Astrocyte (in vitro differentiated cells and primary cell): ENCODE measurements at regions not wholly inside any gene's neighbourhood (a gene's known extent, or its start where the extent isn't known, plus 50 kb on each side); places are given as distances from the start of the nearest gene placed in this dataset.
A peak's percentile ranks its signal among the peaks of the same experiment; 100 is the strongest.

Experiments
- DNase-seq: peaks from one replicate; pipeline ENCODE4 v3.0.0-alpha.2; 2010; ENCODE audit warnings: low read depth
- FAIRE-seq: peaks from 2 replicates; lab custom pipeline; 2011; peaks lifted over from hg19 to GRCh38; lab: Jason Lieb, UNC
- H2AFZ ChIP-seq: 2 replicates; pipeline ENCODE4 v1.6.0; 2012; ENCODE audit warnings: low read depth, low read length, inconsistent platforms
- H3K27ac ChIP-seq: 2 replicates; pipeline ENCODE4 v1.5.1; 2011; ENCODE audit warnings: low read depth, low read length, inconsistent platforms
- H3K27me3 ChIP-seq: 2 replicates; pipeline ENCODE4 v1.6.0; 2011; ENCODE audit warnings: low read length, inconsistent platforms; ENCODE audit not compliant: insufficient read depth
- H3K36me3 ChIP-seq: 2 replicates; pipeline ENCODE4 v1.5.1; 2011; ENCODE audit warnings: low read length, inconsistent platforms; ENCODE audit not compliant: insufficient read depth
- H3K4me1 ChIP-seq: 2 replicates; pipeline ENCODE4 v1.5.1; 2011; ENCODE audit warnings: low read length, inconsistent platforms; ENCODE audit not compliant: insufficient read depth
- H3K4me2 ChIP-seq: 2 replicates; pipeline ENCODE4 v1.6.0; 2012; ENCODE audit warnings: low read length, inconsistent platforms
- H3K4me3 ChIP-seq: 2 replicates; pipeline ENCODE4 v1.5.1; 2011; ENCODE audit warnings: low read depth, mild to moderate bottlenecking, low read length, inconsistent platforms; ENCODE audit not compliant: insufficient read depth
- H3K79me2 ChIP-seq: 2 replicates; pipeline ENCODE4 v1.6.0; 2012; ENCODE audit warnings: mild to moderate bottlenecking, low read length, inconsistent platforms; ENCODE audit not compliant: insufficient read depth
- H3K9ac ChIP-seq: 2 replicates; pipeline ENCODE4 v1.6.0; 2012; ENCODE audit warnings: mild to moderate bottlenecking, low read length, inconsistent platforms
- H3K9me3 ChIP-seq: 2 replicates; pipeline ENCODE4 v1.5.1; 2012; ENCODE audit warnings: low read depth, mild to moderate bottlenecking, low read length, inconsistent platforms; ENCODE audit not compliant: insufficient read depth
- H4K20me1 ChIP-seq: 2 replicates; pipeline ENCODE4 v1.6.0; 2012; ENCODE audit warnings: low read length, inconsistent platforms; ENCODE audit not compliant: insufficient read depth
- H3K27ac Mint-ChIP-seq: one replicate; pipeline ENCODE4 v1.8.0; 2021; ENCODE audit warnings: mild to moderate bottlenecking, mixed read lengths; ENCODE audit not compliant: unreplicated experiment
- H3K27me3 Mint-ChIP-seq: one replicate; pipeline ENCODE4 v1.8.0; 2021; ENCODE audit warnings: low read depth, mixed read lengths; ENCODE audit not compliant: unreplicated experiment
- H3K36me3 Mint-ChIP-seq: one replicate; pipeline ENCODE4 v1.8.0; 2021; ENCODE audit warnings: low read depth, mixed read lengths; ENCODE audit not compliant: unreplicated experiment
- H3K4me1 Mint-ChIP-seq: one replicate; pipeline ENCODE4 v1.8.0; 2021; ENCODE audit warnings: low read depth, mixed read lengths; ENCODE audit not compliant: unreplicated experiment
- H3K4me3 Mint-ChIP-seq: one replicate; pipeline ENCODE4 v1.8.0; 2021; ENCODE audit warnings: mild to moderate bottlenecking, moderate library complexity, mixed read lengths; ENCODE audit not compliant: unreplicated experiment
- H3K9me3 Mint-ChIP-seq: one replicate; pipeline ENCODE4 v1.8.0; 2021; ENCODE audit warnings: mild to moderate bottlenecking, mixed read lengths; ENCODE audit not compliant: unreplicated experiment
- CTCF ChIP-seq: IDR thresholded peaks from 2 replicates; pipeline ENCODE4 v1.5.1; 2011; ENCODE audit warnings: low read depth, mild to moderate bottlenecking, inconsistent platforms, low read length, moderate library complexity; ENCODE audit not compliant: insufficient read depth
- EZH2 ChIP-seq: IDR thresholded peaks from 2 replicates; pipeline ENCODE4 v1.6.1; 2012; ENCODE audit warnings: mild to moderate bottlenecking, low read length, inconsistent platforms; ENCODE audit not compliant: insufficient read depth

GRCh38 chr2:13040043-13040442 lies 323.3 kb downstream of the TRIB2 start:
- no peaks in the 10 kb centered on the region for H3K27me3 ChIP-seq
- no peaks in the 10 kb centered on the region for H3K36me3 ChIP-seq
- H3K4me2 ChIP-seq, result no peak overlapping the region
- H3K4me3 Mint-ChIP-seq, result no peak overlapping the region
- peaks cover 3% of the 10 kb centered on the region for H3K9me3 ChIP-seq
- H3K4me3 ChIP-seq, result no peak overlapping the region
- no peak for TF ChIP-seq EZH2
- no peak for TF ChIP-seq CTCF
- H3K4me1 ChIP-seq, result no peaks in the 10 kb centered on the region
- no peaks in the 10 kb centered on the region for H4K20me1 ChIP-seq
- DNase-seq (no peak), FAIRE-seq (no peak)
- H3K4me1 Mint-ChIP-seq, result no peaks in the 10 kb centered on the region
- no peak overlapping the region for H3K27ac Mint-ChIP-seq
- peaks cover 9% of the 10 kb centered on the region for H3K9me3 Mint-ChIP-seq
- no peak overlapping the region for H2AFZ ChIP-seq
- H3K9ac ChIP-seq, result no peak overlapping the region
- H3K36me3 Mint-ChIP-seq, result no peaks in the 10 kb centered on the region
- no peaks in the 10 kb centered on the region for H3K79me2 ChIP-seq
- H3K27me3 Mint-ChIP-seq, result peaks cover 3% of the 10 kb centered on the region
- H3K27ac ChIP-seq, result no peak overlapping the region

GRCh38 chr2:13046557-13047165 lies 329.9 kb downstream of the TRIB2 start:
- Histone ChIP-seq H3K4me2 (no peak overlapping the region), H3K4me3 (no peak overlapping the region), H3K4me1 (no peaks in the 10 kb centered on the region), H3K9ac (no peak overlapping the region), H3K79me2 (no peaks in the 10 kb centered on the region), H3K27me3 (no peaks in the 10 kb centered on the region), H2AFZ (no peak overlapping the region), H3K36me3 (no peaks in the 10 kb centered on the region), H3K27ac (no peak overlapping the region), H3K9me3 (no peaks in the 10 kb centered on the region), H4K20me1 (no peaks in the 10 kb centered on the region)
- H3K27ac Mint-ChIP-seq, result no peak overlapping the region
- FAIRE-seq (peak; percentile 68), DNase-seq (no peak)
- no peak for TF ChIP-seq EZH2
- TF ChIP-seq CTCF, result peak; percentile 20
- H3K4me3 Mint-ChIP-seq, result no peak overlapping the region
- no peaks in the 10 kb centered on the region for H3K9me3 Mint-ChIP-seq
- H3K36me3 Mint-ChIP-seq, result no peaks in the 10 kb centered on the region
- H3K27me3 Mint-ChIP-seq, result peaks cover 7% of the 10 kb centered on the region
- H3K4me1 Mint-ChIP-seq, result peaks cover 1% of the 10 kb centered on the region

DNA sequence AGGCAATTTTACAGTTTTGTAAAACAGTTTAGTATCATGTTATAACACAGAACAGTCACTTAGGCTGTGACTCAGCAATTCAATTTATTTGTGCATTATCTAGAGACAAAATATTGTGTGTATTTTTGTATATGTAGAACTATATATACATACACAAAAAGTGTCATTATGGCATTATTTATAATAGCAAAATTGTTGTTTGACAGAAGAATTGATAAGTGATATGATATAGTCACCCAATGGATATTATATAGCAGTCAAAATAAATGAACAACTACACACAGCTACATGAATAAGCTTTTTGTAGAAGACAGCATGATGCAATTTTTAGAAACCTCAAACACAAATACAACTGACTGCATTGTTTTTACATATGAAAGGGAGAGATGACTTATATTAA lies 334.0 kb downstream of the TRIB2 start:
- no peaks in the 10 kb centered on the region for H3K4me1 ChIP-seq
- H3K9me3 Mint-ChIP-seq, result no peaks in the 10 kb centered on the region
- H3K4me1 Mint-ChIP-seq, result peaks cover 1% of the 10 kb centered on the region
- peak overlapping the region; percentile 20 for H3K27ac Mint-ChIP-seq
- no peaks in the 10 kb centered on the region for H4K20me1 ChIP-seq
- H3K4me2 ChIP-seq, result no peak overlapping the region
- H3K27me3 Mint-ChIP-seq, result no peaks in the 10 kb centered on the region
- no peaks in the 10 kb centered on the region for H3K79me2 ChIP-seq
- H3K36me3 Mint-ChIP-seq, result no peaks in the 10 kb centered on the region
- H3K36me3 ChIP-seq, result no peaks in the 10 kb centered on the region
- DNase-seq (no peak), FAIRE-seq (no peak)
- H3K9ac ChIP-seq, result no peak overlapping the region
- no peaks in the 10 kb centered on the region for H3K27me3 ChIP-seq
- H2AFZ ChIP-seq, result no peak overlapping the region
- H3K27ac ChIP-seq, result no peak overlapping the region
- no peak overlapping the region for H3K4me3 ChIP-seq
- H3K4me3 Mint-ChIP-seq, result no peak overlapping the region
- no peaks in the 10 kb centered on the region for H3K9me3 ChIP-seq
- TF ChIP-seq EZH2 (no peak), CTCF (no peak)
